Nephron progenitor cell (in vitro differentiated cells): ENCODE measurements at regions not wholly inside any gene's neighbourhood (a gene's known extent, or its start where the extent isn't known, plus 50 kb on each side); places are given as distances from the start of the nearest gene placed in this dataset.

Experiments
- DNase-seq: peaks from one replicate; pipeline ENCODE4 v3.0.0; 2021
- H3K27ac Mint-ChIP-seq: 2 replicates; pipeline ENCODE4 v1.8.0; 2021; ENCODE audit warnings: mild to moderate bottlenecking, moderate library complexity, mixed read lengths
- H3K27me3 Mint-ChIP-seq: 2 replicates; pipeline ENCODE4 v1.8.0; 2021; ENCODE audit warnings: mild to moderate bottlenecking, low read depth, mixed read lengths; ENCODE audit not compliant: poor library complexity
- H3K36me3 Mint-ChIP-seq: 2 replicates; pipeline ENCODE4 v1.8.0; 2021; ENCODE audit warnings: low read depth, mixed read lengths
- H3K4me1 Mint-ChIP-seq: 2 replicates; pipeline ENCODE4 v1.8.0; 2021; ENCODE audit warnings: mixed read lengths
- H3K4me3 Mint-ChIP-seq: 2 replicates; pipeline ENCODE4 v1.8.0; 2021; ENCODE audit warnings: mild to moderate bottlenecking, moderate library complexity, mixed read lengths
- H3K9me3 Mint-ChIP-seq: 2 replicates; pipeline ENCODE4 v1.8.0; 2021; ENCODE audit warnings: mild to moderate bottlenecking, moderate library complexity, mixed read lengths
- CTCF ChIP-seq: fragments of 200-600 bp; sonication (generic); IDR thresholded peaks from 2 replicates; pipeline ENCODE4 v1.5.0; 2021; ENCODE audit warnings: antibody characterized with exemption

- H3K36me3 Mint-ChIP-seq = peaks cover 11% of the 10 kb centered on the region
- peaks cover 14% of the 10 kb centered on the region for H3K4me1 Mint-ChIP-seq
- H3K27me3 Mint-ChIP-seq = peaks cover 8% of the 10 kb centered on the region
- DNase-seq = no peak
- no peak for TF ChIP-seq CTCF
- no peak overlapping the region for H3K27ac Mint-ChIP-seq
- no peak overlapping the region for H3K4me3 Mint-ChIP-seq
- H3K9me3 Mint-ChIP-seq = peaks cover 19% of the 10 kb centered on the region
These were observed 173.8 kb upstream of the PITX1 start for GRCh38 chr5:135207866-135208265.

GRCh38 chr5:135206862-135207261 is 172.8 kb upstream of the PITX1 start:
- Mint-ChIP-seq H3K27ac (no peak overlapping the region), H3K27me3 (peaks cover 8% of the 10 kb centered on the region), H3K4me1 (peaks cover 14% of the 10 kb centered on the region), H3K36me3 (peaks cover 18% of the 10 kb centered on the region), H3K4me3 (no peak overlapping the region), H3K9me3 (peaks cover 29% of the 10 kb centered on the region)
- no peak for TF ChIP-seq CTCF
- no peak for DNase-seq

GRCh38 chr5:135205632-135206349 is 171.8 kb upstream of the PITX1 start:
- peaks cover 8% of the 10 kb centered on the region for H3K27me3 Mint-ChIP-seq
- H3K36me3 Mint-ChIP-seq = peaks cover 18% of the 10 kb centered on the region
- no peak overlapping the region for H3K4me3 Mint-ChIP-seq
- no peak for TF ChIP-seq CTCF
- H3K9me3 Mint-ChIP-seq = peaks cover 29% of the 10 kb centered on the region
- DNase-seq = no peak
- no peak overlapping the region for H3K27ac Mint-ChIP-seq
- peaks cover 14% of the 10 kb centered on the region for H3K4me1 Mint-ChIP-seq

GRCh38 chr5:135204151-135204600 is 170.1 kb upstream of the PITX1 start:
- Mint-ChIP-seq H3K9me3 (peaks cover 29% of the 10 kb centered on the region), H3K4me1 (peaks cover 9% of the 10 kb centered on the region), H3K27me3 (peaks cover 8% of the 10 kb centered on the region), H3K36me3 (peaks cover 18% of the 10 kb centered on the region), H3K27ac (no peak overlapping the region), H3K4me3 (no peak overlapping the region)
- no peak for DNase-seq
- TF ChIP-seq CTCF = peak; percentile 42

GRCh38 chr5:135203593-135204036 is 169.6 kb upstream of the PITX1 start:
- no peak overlapping the region for H3K27ac Mint-ChIP-seq
- peaks cover 3% of the 10 kb centered on the region for H3K4me1 Mint-ChIP-seq
- H3K27me3 Mint-ChIP-seq = peaks cover 6% of the 10 kb centered on the region
- no peak overlapping the region for H3K4me3 Mint-ChIP-seq
- no peak for DNase-seq
- peaks cover 31% of the 10 kb centered on the region for H3K9me3 Mint-ChIP-seq
- peak; percentile 13 for TF ChIP-seq CTCF
- peaks cover 18% of the 10 kb centered on the region for H3K36me3 Mint-ChIP-seq

- DNase-seq = no peak
- no peak for TF ChIP-seq CTCF
- Mint-ChIP-seq H3K4me3 (no peak overlapping the region), H3K36me3 (peaks cover 18% of the 10 kb centered on the region), H3K9me3 (peaks cover 35% of the 10 kb centered on the region), H3K27me3 (peaks cover 3% of the 10 kb centered on the region), H3K4me1 (no peaks in the 10 kb centered on the region), H3K27ac (no peak overlapping the region)
These were observed 169.0 kb upstream of the PITX1 start for GRCh38 chr5:135203019-135203418.
